Activated CD8-positive, alpha-beta T cell treated with anti-CD3 and anti-CD28 coated beads, Interleukin-2, amount 10 ng/mL, durations not matched to agents 7 days and 5 days (primary cell): ENCODE measurements at regions not wholly inside any gene's neighbourhood (a gene's known extent, or its start where the extent isn't known, plus 50 kb on each side); places are given as distances from the start of the nearest gene placed in this dataset.

Experiments
- ATAC-seq: fragments of 150-1000 bp; cut with Tn5 transposase; one replicate; pipeline ENCODE4 v1.10.0; 2021; ENCODE audit warnings: moderate library complexity
- CTCF ChIA-PET: fragments of 350-600 bp; sonication (Branson Sonifier 250); formaldehyde crosslinking; loops from one replicate; lab custom pipeline; 2021; ENCODE audit warnings: antibody characterized with exemption; lab: Charles Lee
- POLR2A ChIA-PET: fragments of 350-600 bp; sonication (Branson Sonifier 250); formaldehyde crosslinking; loops from one replicate; lab custom pipeline; 2021; ENCODE audit warnings: antibody characterized with exemption; lab: Charles Lee
- DNase-seq: peaks from one replicate; pipeline ENCODE4 v3.0.0-alpha.2; 2020
- H3K27ac Mint-ChIP-seq: one replicate; pipeline ENCODE4 v1.8.0; 2021; ENCODE audit warnings: mild to moderate bottlenecking, mixed read lengths
- H3K27me3 Mint-ChIP-seq: one replicate; pipeline ENCODE4 v1.8.0; 2021; ENCODE audit warnings: low read depth, mixed read lengths
- H3K36me3 Mint-ChIP-seq: one replicate; pipeline ENCODE4 v1.8.0; 2021; ENCODE audit warnings: low read depth, mixed read lengths
- H3K4me1 Mint-ChIP-seq: one replicate; pipeline ENCODE4 v1.8.0; 2021; ENCODE audit warnings: low read depth, mixed read lengths
- H3K4me3 Mint-ChIP-seq: one replicate; pipeline ENCODE4 v1.8.0; 2021; ENCODE audit warnings: mild to moderate bottlenecking, mixed read lengths
- H3K9me3 Mint-ChIP-seq: one replicate; pipeline ENCODE4 v1.8.0; 2022; ENCODE audit warnings: mixed read lengths; ENCODE audit not compliant: insufficient read depth

GRCh38 chr4:184309241-184310170 lies 91.8 kb upstream of the ENPP6 start:
- ATAC-seq (no peak), DNase-seq (peak; percentile 22)
- ChIA-PET POLR2A (interaction anchor here (0.8 to 1.2 kb wide), 3 partner anchors 28 to 165 kb away, joined by 3 read pairs; partner anchors contain the start of gene IRF2), CTCF (interaction anchor here (0.9 to 2.9 kb wide), 8 partner anchors 8 to 57 kb away, joined by 3 to 16 read pairs (median 5); no protein-coding TSS in a partner anchor)
- Mint-ChIP-seq H3K27me3 (no peaks in the 10 kb centered on the region), H3K4me3 (no peak overlapping the region), H3K4me1 (peaks cover 59% of the 10 kb centered on the region), H3K27ac (peak overlapping the region; percentile 81), H3K9me3 (peaks cover 7% of the 10 kb centered on the region), H3K36me3 (peaks cover 13% of the 10 kb centered on the region)

GRCh38 chr4:184306949-184307348 lies 89.3 kb upstream of the ENPP6 start:
- peaks cover 19% of the 10 kb centered on the region for H3K9me3 Mint-ChIP-seq
- ATAC-seq (no peak), DNase-seq (peak; percentile 23)
- no peaks in the 10 kb centered on the region for H3K27me3 Mint-ChIP-seq
- ChIA-PET CTCF (interaction anchor here (0.9 to 2.6 kb wide), 5 partner anchors 8 to 111 kb away, joined by 3 to 12 read pairs (median 5); no protein-coding TSS in a partner anchor), POLR2A (interaction anchor here (1.1 to 1.2 kb wide), 2 partner anchors 24 to 43 kb away, joined by 3 to 8 read pairs; no protein-coding TSS in a partner anchor)
- H3K36me3 Mint-ChIP-seq: peaks cover 9% of the 10 kb centered on the region
- no peak overlapping the region for H3K27ac Mint-ChIP-seq
- H3K4me3 Mint-ChIP-seq: no peak overlapping the region
- peaks cover 33% of the 10 kb centered on the region for H3K4me1 Mint-ChIP-seq

- ChIA-PET POLR2A (interaction anchor here (0.8 to 1.2 kb wide), 3 partner anchors 24 to 428 kb away, joined by 3 to 8 read pairs (median 4); partner anchors contain the start of gene CENPU), CTCF (interaction anchor here (0.9 to 2.6 kb wide), 5 partner anchors 8 to 111 kb away, joined by 3 to 12 read pairs (median 5); no protein-coding TSS in a partner anchor)
- Mint-ChIP-seq H3K27ac (no peak overlapping the region), H3K4me1 (peaks cover 28% of the 10 kb centered on the region), H3K36me3 (peaks cover 9% of the 10 kb centered on the region), H3K4me3 (no peak overlapping the region), H3K27me3 (no peaks in the 10 kb centered on the region), H3K9me3 (peaks cover 19% of the 10 kb centered on the region)
- DNase-seq (no peak), ATAC-seq (no peak)
Observed at GRCh38 chr4:184306470-184306869, 88.8 kb upstream of the ENPP6 start.

GRCh38 chr4:184300816-184301215 lies 83.1 kb upstream of the ENPP6 start:
- DNase-seq: peak; percentile 16
- peaks cover 19% of the 10 kb centered on the region for H3K9me3 Mint-ChIP-seq
- POLR2A ChIA-PET: no interaction called here
- peaks cover 6% of the 10 kb centered on the region for H3K36me3 Mint-ChIP-seq
- no peak for ATAC-seq
- H3K27me3 Mint-ChIP-seq: no peaks in the 10 kb centered on the region
- no peaks in the 10 kb centered on the region for H3K4me1 Mint-ChIP-seq
- CTCF ChIA-PET: interaction anchor here (0.9 to 2.1 kb wide), 3 partner anchors 9 to 17 kb away, joined by 3 to 7 read pairs (median 5); no protein-coding TSS in a partner anchor
- H3K27ac Mint-ChIP-seq: no peak overlapping the region
- H3K4me3 Mint-ChIP-seq: no peak overlapping the region

GRCh38 chr4:184298254-184298653 lies 80.6 kb upstream of the ENPP6 start:
- POLR2A ChIA-PET: interaction anchor here (1.1 kb wide), 1 partner anchor 22 kb away, joined by 3 read pairs; no protein-coding TSS in a partner anchor
- CTCF ChIA-PET: interaction anchor here (1.2 to 1.9 kb wide), 2 partner anchors 18 to 34 kb away, joined by 3 to 6 read pairs; no protein-coding TSS in a partner anchor

GRCh38 chr4:184295206-184295605 lies 77.5 kb upstream of the ENPP6 start:
- Mint-ChIP-seq H3K27me3 (no peaks in the 10 kb centered on the region), H3K27ac (no peak overlapping the region), H3K9me3 (no peaks in the 10 kb centered on the region), H3K4me1 (no peaks in the 10 kb centered on the region), H3K36me3 (no peaks in the 10 kb centered on the region), H3K4me3 (no peak overlapping the region)
- no peak for ATAC-seq
- POLR2A ChIA-PET: no interaction called here
- CTCF ChIA-PET: no interaction called here
- peak; percentile 13 for DNase-seq

More at GRCh38 chr4:184298254-184298653, 80.6 kb upstream of the ENPP6 start:
- Mint-ChIP-seq H3K27me3 (no peaks in the 10 kb centered on the region), H3K27ac (no peak overlapping the region), H3K4me3 (no peak overlapping the region), H3K36me3 (no peaks in the 10 kb centered on the region), H3K4me1 (no peaks in the 10 kb centered on the region), H3K9me3 (peaks cover 5% of the 10 kb centered on the region)
- DNase-seq: no peak
- ATAC-seq: no peak

GRCh38 chr4:184294606-184295133 lies 77.0 kb upstream of the ENPP6 start:
- H3K4me3 Mint-ChIP-seq: no peak overlapping the region
- ATAC-seq: no peak
- H3K4me1 Mint-ChIP-seq: peaks cover 3% of the 10 kb centered on the region
- CTCF ChIA-PET: interaction anchor here (2.3 to 3.3 kb wide), 2 partner anchors 11 to 30 kb away, joined by 8 to 13 read pairs; no protein-coding TSS in a partner anchor
- POLR2A ChIA-PET: no interaction called here
- H3K36me3 Mint-ChIP-seq: no peaks in the 10 kb centered on the region
- H3K27me3 Mint-ChIP-seq: no peaks in the 10 kb centered on the region
- no peak for DNase-seq
- H3K27ac Mint-ChIP-seq: no peak overlapping the region
- no peaks in the 10 kb centered on the region for H3K9me3 Mint-ChIP-seq

GRCh38 chr4:184293552-184293951 lies 75.9 kb upstream of the ENPP6 start:
- ATAC-seq: peak; percentile 50
- H3K4me1 Mint-ChIP-seq: peaks cover 14% of the 10 kb centered on the region
- CTCF ChIA-PET: interaction anchor here (1.2 to 3.3 kb wide), 3 partner anchors 10 to 29 kb away, joined by 5 to 13 read pairs (median 8); no protein-coding TSS in a partner anchor

GRCh38 chr4:184292877-184293276 lies 75.2 kb upstream of the ENPP6 start:
- CTCF ChIA-PET: interaction anchor here (0.8 to 3.3 kb wide), 5 partner anchors 10 to 41 kb away, joined by 3 to 13 read pairs (median 5); no protein-coding TSS in a partner anchor
- Mint-ChIP-seq H3K27me3 (no peaks in the 10 kb centered on the region), H3K36me3 (no peaks in the 10 kb centered on the region), H3K27ac (no peak overlapping the region), H3K4me3 (no peak overlapping the region), H3K4me1 (peaks cover 21% of the 10 kb centered on the region), H3K9me3 (no peaks in the 10 kb centered on the region)
- no peak for ATAC-seq
- POLR2A ChIA-PET: interaction anchor here (1.0 kb wide), 1 partner anchor 221 kb away, joined by 4 read pairs; no protein-coding TSS in a partner anchor
- DNase-seq: no peak

More at GRCh38 chr4:184293552-184293951, 75.9 kb upstream of the ENPP6 start:
- peak; percentile 33 for DNase-seq
- H3K27me3 Mint-ChIP-seq: no peaks in the 10 kb centered on the region
- no peak overlapping the region for H3K4me3 Mint-ChIP-seq
- no peaks in the 10 kb centered on the region for H3K36me3 Mint-ChIP-seq
- no peaks in the 10 kb centered on the region for H3K9me3 Mint-ChIP-seq
- H3K27ac Mint-ChIP-seq: no peak overlapping the region
- POLR2A ChIA-PET: interaction anchor here (1.0 kb wide), 1 partner anchor 220 kb away, joined by 4 read pairs; no protein-coding TSS in a partner anchor

GRCh38 chr4:184292465-184292867 lies 74.8 kb upstream of the ENPP6 start:
- ATAC-seq (no peak), DNase-seq (no peak)
- Mint-ChIP-seq H3K36me3 (no peaks in the 10 kb centered on the region), H3K27ac (no peak overlapping the region), H3K4me1 (peaks cover 25% of the 10 kb centered on the region), H3K9me3 (no peaks in the 10 kb centered on the region), H3K4me3 (no peak overlapping the region), H3K27me3 (no peaks in the 10 kb centered on the region)
- ChIA-PET POLR2A (interaction anchor here (1.0 kb wide), 1 partner anchor 221 kb away, joined by 4 read pairs; no protein-coding TSS in a partner anchor), CTCF (interaction anchor here (0.8 to 3.3 kb wide), 5 partner anchors 9 to 40 kb away, joined by 3 to 13 read pairs (median 5); no protein-coding TSS in a partner anchor)

- Mint-ChIP-seq H3K27ac (no peak overlapping the region), H3K36me3 (no peaks in the 10 kb centered on the region), H3K27me3 (no peaks in the 10 kb centered on the region), H3K4me3 (no peak overlapping the region), H3K9me3 (no peaks in the 10 kb centered on the region), H3K4me1 (peaks cover 28% of the 10 kb centered on the region)
- no peak for ATAC-seq
- CTCF ChIA-PET: no interaction called here
- no peak for DNase-seq
- POLR2A ChIA-PET: interaction anchor here (2.2 kb wide), 1 partner anchor 185 kb away, joined by 10 read pairs; the partner anchor contains the start of gene IRF2
Observed at GRCh38 chr4:184289179-184289535, 71.5 kb upstream of the ENPP6 start.
